CD8-positive, alpha-beta memory T cell (primary cell): ENCODE measurements at regions not wholly inside any gene's neighbourhood (a gene's known extent, or its start where the extent isn't known, plus 50 kb on each side); places are given as distances from the start of the nearest gene placed in this dataset.
A peak's percentile ranks its signal among the peaks of the same experiment; 100 is the strongest.

Experiments
- CTCF ChIA-PET: fragments of 350-600 bp; sonication (Branson Sonifier 250); formaldehyde crosslinking; loops from one replicate; lab custom pipeline; 2021; ENCODE audit warnings: antibody characterized with exemption; lab: Charles Lee
- POLR2A ChIA-PET: fragments of 350-600 bp; sonication (Branson Sonifier 250); formaldehyde crosslinking; loops from one replicate; lab custom pipeline; 2021; ENCODE audit warnings: antibody characterized with exemption; lab: Charles Lee
- DNase-seq, 5 donors: peaks; one replicate each; pipeline versions ENCODE4 v3.0.0 to v3.0.0-alpha.2; 2020 to 2022; ENCODE audit warnings: mixed read lengths in 1 of 5
- H3K27ac ChIP-seq: one replicate; pipeline ENCODE4 v1.7.0; 2013; ENCODE audit warnings: low read depth, mild to moderate bottlenecking, low read length, moderate library complexity
- H3K27me3 ChIP-seq: 2 replicates; pipeline ENCODE4 v1.7.0; 2013; ENCODE audit warnings: low read length, mild to moderate bottlenecking; ENCODE audit not compliant: insufficient read depth, poor library complexity, severe bottlenecking
- H3K36me3 ChIP-seq: 2 replicates; pipeline ENCODE4 v1.7.0; 2013; ENCODE audit warnings: mild to moderate bottlenecking, low read length, moderate library complexity; ENCODE audit not compliant: insufficient read depth
- H3K4me1 ChIP-seq: 2 replicates; pipeline ENCODE4 v1.7.0; 2013; ENCODE audit warnings: mild to moderate bottlenecking, low read length, moderate library complexity; ENCODE audit not compliant: insufficient read depth
- H3K4me3 ChIP-seq: 2 replicates; pipeline ENCODE4 v1.7.0; 2013; ENCODE audit warnings: mild to moderate bottlenecking, low read length
- H3K9me3 ChIP-seq: 2 replicates; pipeline ENCODE4 v1.7.0; 2013; ENCODE audit warnings: mild to moderate bottlenecking, low read length
- H3K27ac Mint-ChIP-seq, 8 donors: one replicate each; pipeline ENCODE4 v1.8.0; 2020 to 2021; ENCODE audit warnings: mixed read lengths in 8 of 8, mild to moderate bottlenecking in 6 of 8, inconsistent platforms in 3 of 8, moderate library complexity in 3 of 8
- H3K27me3 Mint-ChIP-seq, 2 donors: one replicate each; pipeline ENCODE4 v1.8.0; 2020 to 2021; ENCODE audit warnings: mixed read lengths in 2 of 2, mild to moderate bottlenecking in 1 of 2, moderate library complexity in 1 of 2
- H3K36me3 Mint-ChIP-seq, 3 donors: one replicate each; pipeline ENCODE4 v1.8.0; 2020 to 2021; ENCODE audit warnings: mixed read lengths in 3 of 3, inconsistent platforms in 1 of 3, mild to moderate bottlenecking in 1 of 3
- H3K4me1 Mint-ChIP-seq, 3 donors: one replicate each; pipeline ENCODE4 v1.8.0; 2020 to 2021; ENCODE audit warnings: mixed read lengths in 3 of 3, inconsistent platforms in 1 of 3, mild to moderate bottlenecking in 1 of 3
- H3K4me3 Mint-ChIP-seq, 7 donors: one replicate each; pipeline ENCODE4 v1.8.0; 2020 to 2021; ENCODE audit warnings: mixed read lengths in 7 of 7, mild to moderate bottlenecking in 6 of 7, moderate library complexity in 4 of 7, inconsistent platforms in 2 of 7
- H3K9me3 Mint-ChIP-seq, 5 donors: one replicate each; pipeline ENCODE4 v1.8.0; 2020 to 2022; ENCODE audit warnings: mixed read lengths in 5 of 5, mild to moderate bottlenecking in 3 of 5, moderate library complexity in 2 of 5, inconsistent platforms in 1 of 5

DNA sequence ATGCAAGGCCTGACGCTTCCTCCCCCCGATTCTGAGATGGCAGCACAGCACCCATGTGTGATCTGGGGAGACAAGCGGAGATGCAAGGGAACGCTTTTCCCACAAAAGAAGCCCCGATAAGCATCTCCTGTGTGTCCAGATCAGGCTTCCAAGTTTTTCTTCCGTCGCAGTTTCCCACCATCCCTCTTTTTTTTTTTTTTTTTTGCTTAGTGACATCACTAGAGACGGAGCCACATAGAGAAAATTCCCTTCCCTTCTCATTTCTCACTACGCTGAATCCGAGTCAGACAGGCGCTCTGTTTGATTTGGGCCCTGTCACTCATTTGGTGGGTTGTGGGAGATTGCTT is 160.9 kb downstream of the HSD17B3 start:
- H3K4me3 ChIP-seq: no peak overlapping the region
- H3K27me3 ChIP-seq: no peaks in the 10 kb centered on the region
- Mint-ChIP-seq H3K9me3 (no peaks in the 10 kb centered on the region), H3K4me3 (no peak overlapping the region), H3K27me3 (peaks cover 10 to 11% of the 10 kb centered on the region in 2 donors), H3K4me1 (peaks cover 4 to 12% (median 6%) of the 10 kb centered on the region in 3 donors), H3K27ac (no peak overlapping the region), H3K36me3 (no peaks in the 10 kb centered on the region)
- no peaks in the 10 kb centered on the region for H3K9me3 ChIP-seq
- ChIA-PET POLR2A (no interaction called here), CTCF (no interaction called here)
- H3K36me3 ChIP-seq: no peaks in the 10 kb centered on the region
- no peaks in the 10 kb centered on the region for H3K4me1 ChIP-seq
- H3K27ac ChIP-seq: no peak overlapping the region
- no peak for DNase-seq

DNA sequence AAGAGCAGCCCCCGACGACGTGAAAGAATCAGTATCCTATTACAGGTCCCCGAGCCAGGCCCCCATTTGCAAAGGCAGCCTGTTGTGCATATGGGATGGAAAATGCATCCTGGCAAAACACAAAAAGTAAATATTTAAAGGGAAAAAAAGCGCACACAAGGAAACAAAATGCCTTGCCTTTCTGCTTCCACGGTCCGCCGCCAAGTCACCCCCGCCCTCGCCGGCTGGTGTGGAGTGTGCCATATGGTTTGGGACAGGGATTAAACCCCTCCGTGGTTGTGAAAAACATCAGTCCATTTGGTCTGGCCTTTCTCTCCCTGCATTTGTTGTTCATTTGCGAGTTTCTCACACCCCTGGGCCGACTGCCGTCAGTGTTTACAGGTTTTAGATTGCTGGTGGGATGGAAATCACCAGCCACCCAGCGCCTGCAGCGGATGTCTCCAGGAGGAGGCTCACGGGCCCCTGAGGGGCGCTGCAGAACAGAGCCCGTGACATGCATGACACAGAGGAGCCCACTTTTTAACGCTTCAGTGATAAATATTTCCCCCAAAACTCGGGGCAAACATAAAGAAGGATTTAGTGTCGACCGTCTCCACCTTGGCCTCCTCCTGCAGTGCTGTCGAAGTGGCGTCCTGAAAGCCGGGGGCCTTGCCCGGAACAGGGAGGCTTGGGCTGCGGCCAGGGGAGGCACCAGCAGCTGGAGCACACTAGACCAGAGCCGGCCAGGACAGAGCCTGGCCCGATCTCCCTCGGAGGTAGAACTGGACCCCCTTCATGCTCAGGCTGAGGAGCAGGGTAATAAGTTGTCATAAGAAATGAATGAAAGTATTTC is 161.5 kb downstream of the HSD17B3 start:
- Mint-ChIP-seq H3K4me3 (no peak overlapping the region), H3K27me3 (peaks cover 7 to 10% of the 10 kb centered on the region in 2 donors), H3K27ac (no peak overlapping the region), H3K4me1 (peaks cover 4 to 17% (median 11%) of the 10 kb centered on the region in 3 donors), H3K36me3 (no peaks in the 10 kb centered on the region), H3K9me3 (no peaks in the 10 kb centered on the region)
- Histone ChIP-seq H3K4me1 (no peaks in the 10 kb centered on the region), H3K9me3 (no peaks in the 10 kb centered on the region), H3K4me3 (no peak overlapping the region), H3K36me3 (no peaks in the 10 kb centered on the region), H3K27me3 (no peaks in the 10 kb centered on the region), H3K27ac (no peak overlapping the region)
- ChIA-PET CTCF (no interaction called here), POLR2A (no interaction called here)
- no peak for DNase-seq

DNA sequence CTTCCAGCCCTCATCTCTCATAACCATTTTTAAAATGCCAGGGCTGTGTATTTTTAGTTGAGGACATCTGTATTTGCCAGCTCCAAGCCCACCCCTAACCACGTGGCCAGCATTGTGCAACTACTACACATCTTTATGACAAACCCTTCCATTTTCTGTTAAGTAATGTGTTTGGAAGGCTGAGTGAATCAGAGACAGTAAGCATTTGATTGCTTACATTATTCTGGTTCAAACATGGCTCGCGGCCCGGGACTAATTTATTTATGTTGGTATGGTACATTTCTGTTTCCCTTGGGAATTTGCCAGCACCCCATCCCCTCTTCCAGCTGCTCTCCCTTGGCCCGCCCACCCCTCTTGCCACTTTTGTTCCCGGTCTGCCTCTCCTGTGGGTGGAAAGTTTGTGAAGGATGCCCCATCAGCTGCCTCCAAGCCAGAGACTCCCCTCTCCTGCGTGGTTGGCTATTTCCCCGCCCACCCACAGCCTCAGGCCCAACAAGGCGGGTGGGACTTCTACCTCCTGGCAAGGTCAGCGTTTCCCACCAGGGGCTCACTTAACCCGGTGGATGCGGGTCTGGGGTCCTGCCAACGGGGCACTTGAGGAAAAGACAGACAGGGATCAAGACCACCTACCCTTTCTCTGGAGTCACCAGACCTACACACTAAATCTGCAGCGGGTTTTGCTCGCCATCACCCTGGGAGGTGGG is 162.2 kb downstream of the HSD17B3 start:
- no peaks in the 10 kb centered on the region for H3K4me1 ChIP-seq
- Mint-ChIP-seq H3K4me3 (peak overlapping the region in 1 of 7 donors; percentile 57), H3K9me3 (no peaks in the 10 kb centered on the region), H3K27ac (no peak overlapping the region), H3K4me1 (peaks cover 4 to 21% (median 14%) of the 10 kb centered on the region in 3 donors), H3K27me3 (peaks cover 5 to 10% of the 10 kb centered on the region in 2 donors), H3K36me3 (no peaks in the 10 kb centered on the region)
- ChIA-PET POLR2A (no interaction called here), CTCF (no interaction called here)
- no peak overlapping the region for H3K27ac ChIP-seq
- H3K36me3 ChIP-seq: no peaks in the 10 kb centered on the region
- H3K4me3 ChIP-seq: no peak overlapping the region
- no peak for DNase-seq
- no peaks in the 10 kb centered on the region for H3K9me3 ChIP-seq
- H3K27me3 ChIP-seq: no peaks in the 10 kb centered on the region

DNA sequence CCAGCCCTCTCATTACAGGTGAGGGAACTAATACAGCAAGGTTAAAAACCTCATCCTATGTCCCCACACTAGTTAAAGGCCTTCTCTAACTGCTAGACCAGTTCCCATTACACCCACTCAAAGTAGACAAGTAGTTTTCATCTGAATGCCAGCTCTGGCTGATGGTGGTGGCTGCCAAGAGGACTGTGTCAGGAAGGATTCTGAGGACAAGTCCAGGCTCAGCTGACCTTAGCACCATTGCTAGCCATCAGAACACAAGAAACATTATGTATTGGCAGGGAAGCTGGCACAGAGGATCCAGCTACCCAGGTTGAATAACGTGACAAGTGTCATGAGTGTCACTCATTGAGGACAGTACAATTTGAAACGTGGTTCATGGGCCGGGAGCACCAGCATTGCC is 163.4 kb downstream of the HSD17B3 start:
- Histone ChIP-seq H3K4me1 (no peaks in the 10 kb centered on the region), H3K9me3 (no peaks in the 10 kb centered on the region), H3K36me3 (no peaks in the 10 kb centered on the region), H3K4me3 (no peak overlapping the region), H3K27me3 (no peaks in the 10 kb centered on the region), H3K27ac (no peak overlapping the region)
- Mint-ChIP-seq H3K27me3 (peaks cover 3 to 10% of the 10 kb centered on the region in 2 donors), H3K4me1 (peaks cover 4 to 21% (median 14%) of the 10 kb centered on the region in 3 donors), H3K4me3 (no peak overlapping the region), H3K9me3 (peaks cover 0 to 3% (median 0%) of the 10 kb centered on the region in 5 donors), H3K27ac (no peak overlapping the region), H3K36me3 (peaks cover 0 to 5% (median 1%) of the 10 kb centered on the region in 3 donors)
- CTCF ChIA-PET: no interaction called here
- no peak for DNase-seq
- POLR2A ChIA-PET: no interaction called here

DNA sequence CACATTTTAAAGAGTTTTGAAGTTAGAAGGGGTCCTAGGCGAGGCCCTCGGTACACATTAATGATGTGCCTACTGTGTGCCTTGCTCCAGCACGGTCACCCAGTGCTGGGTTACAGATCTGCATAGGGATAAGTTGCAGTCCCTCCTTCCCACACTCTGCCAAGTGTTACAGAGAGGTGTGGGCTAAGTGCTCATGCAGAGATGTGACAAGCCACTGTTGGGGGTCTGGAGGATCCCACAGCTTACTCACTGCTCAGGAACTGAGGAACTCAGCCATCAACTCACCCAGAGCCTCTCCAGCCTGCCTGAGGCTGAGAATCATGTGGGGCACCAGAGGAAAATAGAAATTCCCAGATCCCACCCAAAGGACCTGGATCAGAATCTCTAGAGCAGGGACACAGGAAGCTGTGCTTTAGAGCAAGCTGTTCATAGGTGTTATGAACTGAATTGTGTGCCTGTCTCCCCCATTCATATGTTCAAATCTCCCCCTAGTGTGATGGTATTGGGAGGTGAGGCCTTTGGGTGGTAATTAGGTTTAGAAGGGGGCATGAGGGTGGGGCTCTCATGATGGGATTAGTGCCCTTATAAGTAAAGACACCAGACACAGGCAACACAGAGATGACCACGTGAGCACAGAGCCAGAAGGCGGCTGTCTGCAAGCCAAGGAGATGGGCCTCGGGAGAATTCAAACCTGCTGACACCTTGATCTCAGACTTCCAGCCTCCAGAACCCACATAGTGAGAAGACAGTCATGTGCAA is 164.1 kb downstream of the HSD17B3 start:
- peaks cover 0 to 11% (median 1%) of the 10 kb centered on the region in 3 donors for H3K36me3 Mint-ChIP-seq
- H3K4me1 ChIP-seq: no peaks in the 10 kb centered on the region
- H3K4me3 ChIP-seq: no peak overlapping the region
- peaks cover 4 to 21% (median 14%) of the 10 kb centered on the region in 3 donors for H3K4me1 Mint-ChIP-seq
- H3K9me3 Mint-ChIP-seq: peaks cover under 1 to 11% (median 6%) of the 10 kb centered on the region in 5 donors
- no peaks in the 10 kb centered on the region for H3K9me3 ChIP-seq
- H3K27ac Mint-ChIP-seq: peak overlapping the region in 1 of 8 donors; percentile 25
- CTCF ChIA-PET: no interaction called here
- H3K27me3 Mint-ChIP-seq: peaks cover 3 to 10% of the 10 kb centered on the region in 2 donors
- H3K27ac ChIP-seq: no peak overlapping the region
- no peak for DNase-seq
- H3K36me3 ChIP-seq: no peaks in the 10 kb centered on the region
- POLR2A ChIA-PET: no interaction called here
- H3K27me3 ChIP-seq: no peaks in the 10 kb centered on the region
- H3K4me3 Mint-ChIP-seq: peak overlapping the region in 5 of 7 donors; percentile 19 to 82 (median 30)

DNA sequence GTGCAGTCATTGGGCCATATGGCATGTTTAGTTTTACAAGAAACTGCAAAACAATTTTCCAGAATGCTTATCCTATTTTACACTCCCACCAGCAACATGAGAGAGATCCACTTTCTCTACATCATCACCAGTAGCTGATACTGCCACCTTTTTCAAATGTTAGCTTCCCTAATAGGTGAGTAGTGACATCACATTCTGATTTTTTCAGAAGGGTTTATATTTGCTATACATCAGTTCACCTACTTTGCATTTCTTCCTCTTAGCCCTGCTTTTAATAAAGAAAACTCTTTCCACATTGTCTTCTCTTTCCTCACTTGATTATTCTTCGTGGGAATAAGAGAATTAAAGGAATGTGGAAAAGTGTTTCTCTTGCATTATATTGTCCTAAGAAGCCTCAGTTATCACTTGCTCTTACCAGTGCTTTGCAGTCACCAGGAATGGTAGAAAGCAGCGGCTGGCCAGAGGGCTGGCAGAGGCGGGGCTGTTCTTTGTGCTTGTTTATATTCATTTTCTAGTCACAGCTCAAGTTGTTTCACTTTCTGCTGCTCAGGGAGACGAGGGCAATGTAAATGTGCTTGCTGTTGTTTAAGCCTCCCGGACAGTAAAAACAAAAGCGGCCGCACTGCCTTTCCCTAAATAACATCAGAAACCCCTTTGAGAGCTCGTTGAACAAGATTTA is 164.8 kb downstream of the HSD17B3 start:
- Mint-ChIP-seq H3K4me1 (peaks cover 4 to 21% (median 14%) of the 10 kb centered on the region in 3 donors), H3K9me3 (peaks cover 3 to 13% (median 8%) of the 10 kb centered on the region in 5 donors), H3K27ac (peak overlapping the region in 3 of 8 donors; percentile 23 to 44 (median 25)), H3K4me3 (peak overlapping the region in 5 of 7 donors; percentile 19 to 82 (median 30)), H3K27me3 (peaks cover 3 to 10% of the 10 kb centered on the region in 2 donors), H3K36me3 (peaks cover 0 to 16% (median 1%) of the 10 kb centered on the region in 3 donors)
- Histone ChIP-seq H3K9me3 (no peaks in the 10 kb centered on the region), H3K27ac (no peak overlapping the region), H3K27me3 (no peaks in the 10 kb centered on the region), H3K4me1 (no peaks in the 10 kb centered on the region), H3K36me3 (no peaks in the 10 kb centered on the region), H3K4me3 (no peak overlapping the region)
- ChIA-PET POLR2A (no interaction called here), CTCF (interaction anchor here (0.7 kb wide), 1 partner anchor 81 kb away, joined by 3 read pairs; no protein-coding TSS in a partner anchor)
- DNase-seq: no peak

DNA sequence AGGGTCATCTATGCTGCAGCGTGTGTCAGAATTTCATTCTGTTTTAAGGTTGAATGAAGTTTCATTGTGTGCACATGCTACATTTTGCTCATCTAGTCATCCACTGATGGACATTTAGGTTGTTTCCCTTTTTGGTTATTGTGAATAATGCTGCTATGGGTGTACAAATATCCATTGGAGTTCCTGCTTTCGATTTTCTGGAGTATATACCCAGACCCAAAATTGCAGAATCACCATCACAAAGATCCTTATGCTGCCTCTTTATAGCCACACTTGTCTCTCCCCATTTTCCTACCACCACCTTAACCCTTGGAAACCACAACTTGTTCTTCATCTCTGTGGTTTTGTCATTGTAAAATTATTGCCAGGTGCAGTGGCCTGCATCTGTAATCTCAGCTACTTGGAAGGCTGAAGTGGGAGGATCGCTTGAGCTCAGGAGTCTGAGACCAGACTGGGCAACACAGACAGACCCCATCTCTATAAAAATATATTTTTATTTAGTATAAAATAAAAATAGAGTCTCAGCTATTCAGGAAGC is 166.2 kb downstream of the HSD17B3 start:
- H3K9me3 Mint-ChIP-seq: peaks cover 3 to 13% (median 8%) of the 10 kb centered on the region in 5 donors
- H3K36me3 ChIP-seq: no peaks in the 10 kb centered on the region
- H3K4me1 Mint-ChIP-seq: peaks cover 4 to 21% (median 14%) of the 10 kb centered on the region in 3 donors
- ChIA-PET POLR2A (no interaction called here), CTCF (no interaction called here)
- H3K27ac ChIP-seq: no peak overlapping the region
- no peaks in the 10 kb centered on the region for H3K27me3 ChIP-seq
- H3K27ac Mint-ChIP-seq: peak overlapping the region in 2 of 8 donors; percentile 5 to 29
- H3K4me3 Mint-ChIP-seq: no peak overlapping the region
- no peaks in the 10 kb centered on the region for H3K9me3 ChIP-seq
- H3K27me3 Mint-ChIP-seq: peaks cover 3 to 7% of the 10 kb centered on the region in 2 donors
- H3K36me3 Mint-ChIP-seq: peaks cover 0 to 16% (median 1%) of the 10 kb centered on the region in 3 donors
- no peak for DNase-seq
- no peaks in the 10 kb centered on the region for H3K4me1 ChIP-seq
- no peak overlapping the region for H3K4me3 ChIP-seq
